Femur (tissue), 1 donor: ENCODE measurements at regions not wholly inside any gene's neighbourhood (a gene's known extent, or its start where the extent isn't known, plus 50 kb on each side); places are given as distances from the start of the nearest gene placed in this dataset.
"Not testable (repeated sequence)": the region's sequence is repeated elsewhere in the genome, so short reads cannot be mapped to it uniquely, and the experiment has no call there.

ENCODE experiments used
- DNase-seq: peaks from one replicate; pipeline ENCODE4 v3.0.0-alpha.2; 2017

DNA sequence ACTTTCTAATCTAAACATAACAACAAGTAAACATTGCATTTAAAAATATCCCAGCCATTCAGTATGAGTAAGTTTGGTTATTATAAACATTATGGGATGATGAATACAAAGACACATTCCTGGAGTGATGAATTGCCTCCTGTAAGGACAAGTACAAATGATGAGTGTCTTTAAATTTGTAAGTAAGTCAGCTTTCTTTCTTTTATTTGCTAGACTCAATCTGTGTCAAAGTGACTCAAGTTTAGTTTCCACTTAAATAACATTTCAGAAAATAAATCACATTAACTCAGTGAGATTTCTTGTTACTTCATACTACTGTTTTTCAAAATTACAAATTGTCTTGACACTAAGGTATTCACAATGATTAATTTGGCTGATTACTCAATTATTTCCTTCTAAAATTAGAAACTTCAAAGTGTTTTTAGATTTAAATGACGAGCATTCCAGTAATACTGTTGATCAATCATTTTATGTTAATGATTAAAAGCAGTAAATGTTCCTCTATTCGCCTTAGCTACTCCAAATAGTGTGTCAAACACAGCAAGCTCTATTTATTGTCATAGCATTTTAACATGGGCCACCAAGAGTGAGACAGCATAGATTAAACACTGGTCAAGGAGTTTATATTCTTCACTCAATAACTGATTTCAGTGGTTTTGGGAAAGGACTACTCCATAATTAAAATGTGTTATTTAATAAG is 658.0 kb upstream of the MDGA2 start:
- DNase-seq, result no peak

DNA sequence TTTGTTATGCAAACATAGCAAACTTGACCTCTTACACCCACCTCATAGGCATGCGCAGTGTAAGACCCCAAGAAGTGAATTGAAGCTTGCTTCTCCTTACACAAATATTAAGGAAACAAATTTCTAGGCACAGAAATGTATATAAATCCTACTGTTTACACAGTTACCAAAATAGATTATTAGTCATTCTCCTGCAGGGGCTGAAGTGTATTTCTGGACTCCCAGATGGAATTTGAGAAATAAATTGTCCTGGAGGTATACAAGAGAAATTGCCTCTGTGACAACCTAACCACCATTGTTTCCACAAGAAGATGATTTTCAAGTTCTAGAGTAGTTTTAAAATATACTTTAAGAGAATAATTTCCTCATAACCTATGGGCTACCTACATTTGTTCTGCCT is 656.0 kb upstream of the MDGA2 start:
- no peak for DNase-seq

DNA sequence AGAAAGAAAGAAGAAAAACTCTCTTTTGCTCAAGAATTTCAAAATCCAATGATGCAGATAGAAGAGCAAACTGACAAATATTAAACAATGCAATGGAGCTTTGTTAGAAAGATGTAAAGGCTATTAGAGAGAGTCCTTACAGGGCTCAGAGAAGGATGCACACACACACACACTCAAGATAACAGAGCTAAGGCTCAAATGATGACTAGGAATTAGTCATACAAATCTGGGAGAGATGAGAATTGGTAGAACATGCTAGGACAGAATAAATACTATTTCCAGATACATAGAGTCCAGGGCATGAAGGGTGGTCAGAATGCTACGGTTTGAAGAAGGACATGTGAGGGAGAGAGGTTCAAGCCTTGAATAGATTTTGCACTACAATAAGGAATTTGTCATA is 650.1 kb upstream of the MDGA2 start:
- no peak for DNase-seq

DNA sequence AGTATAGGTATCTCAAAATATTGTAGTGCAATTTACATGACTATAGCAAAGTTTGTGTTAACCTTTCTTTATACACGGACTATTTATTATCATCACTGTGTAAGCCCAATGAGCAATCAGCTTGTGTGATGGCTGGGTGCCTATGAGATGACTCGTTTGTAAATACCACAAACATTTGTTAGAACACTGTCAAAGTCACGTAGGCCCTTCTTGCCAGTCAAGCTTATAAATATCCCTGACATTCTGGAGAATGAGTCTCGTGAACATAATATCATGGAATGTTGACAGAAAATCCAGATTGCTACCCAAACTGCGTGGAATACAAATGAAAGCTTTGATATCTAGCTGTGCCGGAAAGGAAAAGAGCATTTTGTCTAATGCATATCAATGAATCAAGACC is 648.3 kb upstream of the MDGA2 start:
- no peak for DNase-seq

DNA sequence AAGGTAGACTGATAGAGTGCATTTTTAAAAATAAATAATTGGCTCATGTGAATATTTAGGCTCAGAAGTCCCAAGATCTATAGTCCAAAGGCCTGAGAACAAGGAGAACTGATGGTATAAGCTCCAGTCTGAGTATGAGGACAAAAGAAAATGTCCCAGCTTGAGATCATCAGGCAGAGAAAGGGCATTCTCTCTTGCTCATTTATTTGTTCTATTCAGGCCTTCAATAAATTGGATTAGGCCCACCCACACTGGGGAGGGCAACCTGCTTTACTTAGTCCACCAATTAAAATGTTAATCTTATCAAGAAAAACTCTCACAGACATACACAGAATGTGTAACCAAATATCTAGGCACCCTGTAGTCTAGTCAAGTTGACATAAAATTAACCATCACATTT is 644.4 kb upstream of the MDGA2 start:
- DNase-seq, result no peak

DNA sequence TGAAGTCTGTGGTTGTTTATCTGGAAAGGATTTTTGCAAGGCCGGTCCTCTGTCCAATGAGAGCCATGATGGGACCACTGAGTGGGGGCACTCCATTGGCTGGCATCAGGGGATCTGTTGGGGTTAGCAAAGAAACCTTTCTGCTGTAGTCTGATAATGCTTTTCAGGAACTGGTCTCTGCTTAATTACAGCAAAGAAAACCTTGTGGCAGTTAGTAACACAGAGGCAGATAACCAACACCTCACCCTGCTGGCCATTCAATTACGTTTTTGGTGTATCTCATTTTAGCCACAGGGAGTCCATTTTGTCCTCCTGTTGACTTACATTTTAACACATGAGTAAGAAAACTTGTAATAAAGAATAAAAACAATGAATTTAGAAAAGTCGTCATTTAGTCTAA is 629.3 kb upstream of the MDGA2 start:
- DNase-seq, result no peak

DNA sequence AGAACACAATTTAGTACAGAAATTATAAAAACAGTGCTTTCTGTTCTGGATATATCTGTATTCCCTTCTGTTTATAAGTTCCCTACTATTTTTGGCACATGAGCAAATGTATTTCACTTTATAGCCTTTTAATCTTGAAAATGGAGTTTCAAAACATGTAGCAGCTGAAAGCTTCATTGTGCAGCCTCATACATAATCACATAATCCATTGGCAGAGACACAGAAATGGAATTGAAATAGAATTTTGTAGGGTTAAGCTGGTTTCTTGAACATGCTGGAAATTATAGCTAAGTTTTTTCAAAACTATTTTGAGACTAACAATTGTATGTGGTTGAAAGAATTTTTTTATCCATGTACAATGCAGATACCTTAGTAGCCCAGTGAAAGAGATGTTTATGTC is 614.3 kb upstream of the MDGA2 start:
- DNase-seq, result no peak

DNA sequence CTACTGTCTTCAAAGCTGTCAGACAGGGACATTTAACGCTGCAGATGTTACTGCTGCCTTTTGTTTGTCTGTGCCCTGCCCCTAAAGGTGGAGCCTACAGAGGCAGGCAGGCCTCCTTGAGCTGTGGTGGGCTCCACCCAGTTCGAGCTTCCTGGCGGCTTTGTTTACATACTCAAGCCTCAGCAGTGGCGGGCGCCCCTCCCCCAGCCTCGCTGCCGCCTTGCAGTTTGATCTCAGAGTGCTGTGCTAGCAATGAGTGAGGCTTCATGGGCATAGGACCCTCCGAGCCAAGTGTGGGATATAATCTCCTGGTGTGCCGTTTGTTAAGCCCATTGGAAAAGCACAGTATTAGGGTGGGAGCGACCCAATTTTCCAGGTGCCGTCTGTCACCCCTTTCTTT is 609.8 kb upstream of the MDGA2 start:
- not testable (repeated sequence) for DNase-seq

DNA sequence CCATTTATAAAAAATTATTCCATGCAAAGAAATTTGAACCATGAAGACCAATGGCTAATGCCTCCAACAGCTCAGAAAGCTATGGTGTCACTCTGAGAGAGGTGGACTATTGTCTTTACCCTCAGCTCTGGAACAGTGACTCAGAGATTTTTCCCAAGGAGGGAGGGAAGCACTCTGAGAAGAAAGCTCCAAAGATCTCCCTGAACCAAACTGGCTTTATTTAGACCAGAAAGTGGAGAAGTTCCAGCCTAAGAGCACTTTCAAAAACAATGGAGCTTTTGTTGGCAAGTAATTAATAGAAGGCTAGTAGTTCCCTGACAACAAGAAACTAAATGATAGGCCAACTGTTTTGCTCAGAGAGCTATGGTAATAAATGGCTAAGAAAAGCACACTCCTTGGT is 599.9 kb upstream of the MDGA2 start:
- no peak for DNase-seq

DNA sequence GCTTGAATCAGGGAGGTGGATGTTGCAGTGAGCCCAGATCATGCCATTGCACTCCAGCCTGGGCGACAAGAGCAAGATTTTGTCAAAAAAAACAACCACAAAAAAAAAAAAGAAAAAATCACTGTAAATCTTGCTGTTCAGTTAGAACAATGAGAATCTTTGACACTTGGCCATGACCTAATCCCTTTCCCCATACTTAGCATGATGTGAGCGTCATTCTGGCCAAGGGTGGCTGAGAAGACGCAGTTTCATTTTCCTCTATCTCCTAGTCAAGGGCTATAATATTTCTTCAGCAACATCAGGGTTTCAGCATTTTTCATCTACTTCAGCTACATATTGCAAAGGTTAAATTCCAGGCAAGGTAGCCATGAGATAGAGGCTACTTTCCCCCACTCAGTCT is 599.4 kb upstream of the MDGA2 start:
- no peak for DNase-seq

DNA sequence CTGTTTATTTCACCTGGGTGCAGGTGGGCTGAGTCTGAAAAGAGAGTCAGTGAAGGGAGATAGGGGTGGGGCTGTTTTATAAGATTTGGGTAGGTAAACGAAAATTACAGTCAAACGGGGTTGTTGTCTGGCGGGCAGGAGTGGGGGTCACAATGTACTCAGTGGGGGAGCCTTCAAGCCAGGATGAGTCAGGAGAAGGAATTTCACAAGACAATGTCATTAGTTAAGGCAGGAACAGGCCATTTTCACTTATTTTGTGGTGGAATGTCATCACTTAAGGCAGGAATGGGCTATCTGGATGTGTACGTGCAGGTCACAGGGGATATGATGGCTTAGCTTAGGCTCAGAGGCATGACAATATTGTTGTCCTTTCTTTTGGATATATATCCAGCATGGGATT is 592.5 kb upstream of the MDGA2 start:
- DNase-seq, result not testable (repeated sequence)

DNA sequence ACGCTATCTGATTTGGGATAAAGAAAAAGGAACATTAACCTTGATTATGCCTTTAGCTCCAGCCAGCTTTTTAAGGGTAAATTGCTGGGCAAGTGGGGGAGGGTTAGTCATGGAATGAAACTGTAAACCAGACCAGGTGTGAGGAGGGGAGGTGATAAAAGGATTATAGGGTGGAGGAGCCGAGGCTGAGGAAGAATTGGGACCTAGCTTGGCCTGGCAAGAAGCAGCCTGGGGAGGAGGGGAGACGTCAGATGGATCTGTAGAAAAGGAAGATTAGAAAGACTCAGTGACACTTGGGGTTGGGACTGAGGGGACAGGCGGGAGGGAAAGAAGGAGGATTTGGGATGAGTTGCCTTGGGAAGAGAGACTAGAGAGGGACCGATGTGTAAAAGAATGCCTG is 590.8 kb upstream of the MDGA2 start:
- not testable (repeated sequence) for DNase-seq

DNA sequence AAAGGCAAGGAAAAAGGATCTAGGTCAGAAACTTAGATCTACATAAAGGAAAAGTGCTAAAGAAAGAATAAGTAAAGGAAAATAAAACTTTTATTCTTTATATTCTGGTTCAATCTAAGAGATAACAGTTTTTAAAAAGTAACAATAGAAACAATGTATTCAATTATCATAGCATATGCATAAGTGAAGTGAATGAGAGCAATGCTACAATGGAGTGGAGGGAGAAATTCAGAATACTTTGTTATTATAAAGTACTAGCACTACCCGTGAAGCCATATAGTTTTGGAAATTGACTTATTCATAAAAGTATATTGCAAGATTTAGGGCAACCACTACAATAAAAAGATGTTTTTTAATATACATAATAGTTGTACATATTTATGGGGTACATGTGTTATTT is 586.0 kb upstream of the MDGA2 start:
- no peak for DNase-seq

DNA sequence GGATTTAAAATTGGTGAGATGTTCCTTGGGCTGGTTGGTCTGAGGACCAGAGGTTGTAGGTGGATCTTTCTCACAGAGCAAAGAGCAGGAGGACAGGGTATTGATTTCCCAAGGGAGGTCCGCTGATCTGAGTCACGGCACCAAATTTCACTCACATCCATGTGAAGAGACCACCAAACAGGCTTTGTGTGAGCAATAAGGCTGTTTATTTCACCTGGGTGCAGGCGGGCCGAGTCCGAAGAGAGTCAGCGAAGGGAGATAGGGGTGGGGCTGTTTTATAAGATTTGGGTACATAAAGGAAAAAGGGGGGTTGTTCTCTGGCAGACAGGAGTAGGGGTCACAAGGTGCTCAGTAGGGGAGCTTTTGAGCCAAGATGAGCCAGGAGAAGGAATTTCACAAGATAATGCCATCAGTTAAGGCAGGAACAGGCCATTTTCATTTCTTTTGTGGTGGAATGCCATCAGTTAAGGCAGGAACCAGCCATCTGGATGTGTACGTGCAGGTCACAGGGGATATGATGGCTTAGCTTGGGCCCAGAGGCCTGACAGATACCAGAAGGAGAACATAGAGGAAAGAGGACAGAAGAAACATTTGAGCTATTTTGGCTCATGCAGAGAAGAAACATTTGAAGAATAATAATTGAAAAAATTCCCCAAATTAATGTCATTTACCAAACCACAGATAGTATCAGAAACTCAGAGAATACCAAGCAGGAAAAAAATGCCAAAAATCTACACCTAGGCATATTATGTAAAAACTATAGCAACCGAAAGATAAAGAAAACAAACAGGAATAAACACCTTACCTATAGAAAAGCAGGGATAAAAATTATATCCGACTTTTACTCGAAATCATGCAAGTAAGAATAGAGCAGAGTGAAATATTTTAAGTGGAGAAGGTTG is 585.2 kb upstream of the MDGA2 start:
- DNase-seq, result not testable (repeated sequence)

DNA sequence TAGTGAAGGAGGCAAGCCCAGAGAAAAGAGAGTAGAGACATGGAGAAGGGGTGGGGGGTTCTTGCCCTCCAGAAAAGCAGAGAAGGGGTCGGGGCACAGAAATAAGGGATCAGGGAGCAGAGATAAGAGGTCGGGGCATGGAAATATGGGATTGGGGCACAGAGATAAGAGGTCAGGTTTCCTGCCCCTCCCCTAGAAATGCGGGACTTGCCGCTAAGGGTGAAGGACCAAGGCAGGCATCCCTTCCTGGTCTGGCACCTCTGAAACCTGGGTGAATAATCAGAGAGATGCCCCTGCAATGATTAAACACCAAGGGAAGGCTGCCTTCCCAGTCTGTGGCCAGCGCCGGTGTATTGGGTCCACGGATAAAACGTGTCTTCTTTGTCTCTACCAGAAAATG is 584.5 kb upstream of the MDGA2 start:
- DNase-seq, result not testable (repeated sequence)

DNA sequence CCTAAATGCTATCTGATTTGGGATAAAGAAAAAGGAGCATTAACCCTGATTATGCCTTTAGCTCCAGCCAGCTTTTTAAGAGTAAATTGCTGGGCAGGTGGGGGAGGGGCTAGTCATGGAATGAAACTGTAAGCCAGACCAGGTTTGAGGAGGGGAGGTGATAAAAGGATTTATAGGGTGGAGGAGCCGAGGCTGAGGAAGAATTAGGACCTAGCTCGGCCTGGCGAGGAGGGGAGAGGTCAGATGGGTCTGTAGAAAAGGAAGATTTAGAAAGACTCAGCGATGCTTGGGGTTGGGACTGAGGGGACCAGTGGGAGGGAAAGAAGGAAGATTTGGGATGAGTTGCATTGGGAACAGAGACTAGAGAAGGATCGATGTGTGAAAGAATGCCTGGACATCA is 583.8 kb upstream of the MDGA2 start:
- DNase-seq, result not testable (repeated sequence)

DNA sequence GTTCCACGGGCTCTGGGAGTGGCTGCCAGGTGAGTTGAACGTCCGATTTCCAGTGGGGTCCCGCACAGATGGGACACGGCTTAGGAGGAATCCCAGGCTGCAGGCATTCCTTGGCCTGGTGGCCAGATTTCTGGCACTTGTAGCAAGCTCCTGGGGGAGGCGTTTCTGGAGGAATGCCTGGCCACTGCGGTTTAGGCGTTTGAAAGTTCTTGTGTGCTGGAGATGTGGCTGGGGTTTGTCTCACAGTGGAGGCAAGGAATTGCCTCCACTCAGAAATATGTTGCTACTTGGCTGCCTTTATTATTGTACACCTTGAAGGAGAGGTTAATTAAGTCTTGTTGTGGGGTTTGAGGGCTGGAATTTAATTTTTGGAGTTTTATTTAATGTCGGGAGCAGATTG is 583.3 kb upstream of the MDGA2 start:
- DNase-seq, result not testable (repeated sequence)

DNA sequence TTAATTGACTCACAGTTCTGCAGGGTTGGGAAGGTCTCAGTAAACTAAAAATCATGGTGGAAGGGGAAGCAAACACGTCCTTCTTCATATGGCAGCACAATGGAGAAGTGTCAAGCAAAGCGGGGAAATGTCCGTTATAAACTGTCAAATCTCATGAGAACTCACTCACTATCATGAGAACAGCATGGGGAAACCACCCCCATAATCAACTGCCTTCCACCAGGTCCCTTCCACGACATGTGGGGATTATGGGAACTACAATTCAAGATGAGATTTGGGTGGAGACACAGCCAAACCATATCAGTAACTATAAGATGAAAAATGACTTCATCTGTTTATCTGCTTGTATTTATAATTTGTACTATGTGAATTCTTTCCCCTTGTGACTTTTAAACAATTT is 577.6 kb upstream of the MDGA2 start:
- no peak for DNase-seq

DNA sequence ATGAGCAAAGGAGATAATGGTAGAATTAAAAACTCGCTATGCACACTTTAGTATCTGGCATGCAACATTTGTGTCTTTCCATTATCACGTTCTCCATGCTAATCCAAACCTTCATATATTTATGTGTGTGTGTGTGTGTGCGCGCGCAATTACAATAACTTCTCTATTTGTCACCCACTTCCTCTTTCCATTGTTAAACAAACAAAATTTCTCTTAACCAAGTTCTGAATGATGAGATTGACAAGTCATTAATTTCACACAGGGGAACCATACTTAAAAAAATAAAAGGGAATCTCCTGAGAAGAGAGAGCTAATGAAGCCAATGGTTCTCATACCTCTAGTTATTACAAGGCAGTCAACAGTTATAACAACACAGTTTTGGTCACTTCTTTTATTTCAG is 575.9 kb upstream of the MDGA2 start:
- DNase-seq, result no peak

DNA sequence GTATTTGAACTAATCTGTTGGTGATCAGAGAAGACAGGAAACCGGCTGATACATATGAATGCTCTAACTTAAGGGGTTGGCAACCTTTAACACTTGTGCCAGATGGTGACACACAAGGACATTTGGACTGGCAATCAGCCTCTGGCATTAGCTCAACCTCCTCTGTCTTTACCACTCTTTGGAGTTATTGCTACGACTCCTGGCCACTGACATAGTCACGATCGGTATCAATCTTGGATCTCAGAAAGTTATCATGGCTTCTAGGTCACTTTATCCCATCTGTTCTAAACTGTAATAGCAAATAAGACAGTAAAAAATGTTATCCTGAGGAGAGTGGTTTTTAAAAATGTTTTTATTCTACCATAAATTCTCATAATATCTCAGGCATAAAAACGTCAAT is 575.2 kb upstream of the MDGA2 start:
- DNase-seq, result no peak

DNA sequence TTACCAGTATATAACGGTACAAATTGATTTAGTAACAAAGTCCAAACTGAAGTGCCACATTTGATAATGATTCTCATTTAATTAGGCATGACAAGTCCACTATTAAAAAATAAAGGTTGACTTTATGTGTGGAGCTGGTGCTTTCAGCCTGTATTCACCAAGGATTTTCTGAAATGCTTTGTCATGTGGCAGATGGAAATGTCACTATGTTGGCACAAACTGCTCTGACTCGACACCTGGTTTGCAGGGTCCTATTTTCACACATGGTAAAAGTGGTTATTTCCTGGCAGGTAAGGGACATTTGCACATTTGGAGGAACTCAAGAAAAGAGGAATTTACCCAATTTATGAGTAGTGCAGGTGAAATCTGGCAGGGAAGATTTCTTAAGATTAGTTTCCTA is 572.6 kb upstream of the MDGA2 start:
- no peak for DNase-seq

DNA sequence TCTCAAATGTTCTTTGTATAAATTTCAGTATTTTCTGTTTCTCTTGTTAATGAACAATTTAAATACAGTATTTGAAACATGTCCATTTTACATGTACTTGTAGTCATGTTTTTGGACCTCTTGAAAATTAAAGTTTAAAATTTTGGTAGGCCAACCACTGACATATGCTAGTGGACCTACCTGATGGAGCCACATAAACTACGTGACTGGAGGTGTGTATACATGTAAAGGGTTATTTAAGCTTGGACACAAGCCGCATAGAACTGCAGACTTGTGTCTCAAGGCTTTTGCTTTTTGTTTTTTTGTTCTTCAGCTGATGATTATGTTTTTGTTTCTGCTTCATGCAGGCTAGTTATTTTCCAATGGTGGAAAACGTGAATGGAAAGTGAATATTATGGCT is 568.5 kb upstream of the MDGA2 start:
- DNase-seq, result no peak

DNA sequence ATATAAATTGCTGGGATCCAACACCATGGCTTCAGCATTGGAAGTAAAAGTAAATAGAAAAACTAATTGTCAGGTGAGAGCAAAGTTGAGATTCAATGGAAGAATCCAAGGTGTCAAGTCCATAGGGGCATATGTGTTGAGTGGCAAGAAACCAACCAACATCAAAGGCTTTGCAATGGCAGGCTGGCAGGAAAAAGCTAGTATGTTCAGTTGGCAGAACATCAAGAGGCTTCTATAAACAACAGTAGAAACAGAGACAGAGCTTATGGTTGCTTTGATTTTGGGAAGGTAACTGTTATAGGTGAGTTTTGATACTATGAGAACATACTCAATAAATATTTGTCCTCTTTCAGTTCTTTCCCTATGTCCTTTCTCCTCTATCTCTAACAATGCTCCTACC is 553.7 kb upstream of the MDGA2 start:
- no peak for DNase-seq

DNA sequence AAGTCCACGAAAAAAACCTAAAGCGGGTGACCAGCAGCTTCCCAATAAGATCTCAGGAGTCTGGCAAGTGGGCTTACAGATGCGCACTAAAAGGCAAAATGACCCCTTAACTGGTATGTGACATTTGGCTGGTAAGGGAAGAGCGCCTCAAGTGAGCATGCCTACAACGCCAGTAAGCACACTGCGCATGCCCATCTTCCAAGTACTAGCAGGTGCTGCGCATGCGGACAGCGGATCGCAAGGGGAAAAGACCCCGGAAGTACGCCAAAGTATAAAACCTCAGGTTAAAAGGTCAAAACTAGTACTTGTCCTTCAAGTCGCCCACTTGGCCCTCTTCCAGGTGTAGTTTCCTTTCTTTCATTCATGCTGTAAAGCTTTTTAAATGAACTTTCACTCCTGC is 518.5 kb upstream of the MDGA2 start:
- no peak for DNase-seq

DNA sequence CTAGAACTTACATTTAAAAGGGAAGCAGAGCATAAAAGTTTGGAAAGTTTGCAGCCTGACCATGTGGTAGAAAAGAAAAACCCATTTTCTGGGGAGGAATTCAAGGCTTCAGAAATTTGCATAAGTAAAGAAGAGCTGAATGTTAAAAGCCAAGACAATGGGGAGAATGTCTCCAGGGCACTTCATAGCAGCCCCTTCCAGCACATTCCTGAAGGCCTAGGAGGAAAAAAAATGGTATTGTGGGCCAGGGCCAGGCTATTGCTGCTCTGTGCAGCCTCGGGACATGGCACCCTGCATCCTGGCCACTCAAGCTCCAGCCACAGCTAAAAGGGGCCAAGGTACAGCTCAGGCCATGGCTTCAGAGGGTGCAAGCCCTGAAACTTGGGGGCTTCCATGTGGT is 474.2 kb upstream of the MDGA2 start:
- not testable (repeated sequence) for DNase-seq
